ENCODE measurements at regions not wholly inside any gene's neighbourhood (a gene's known extent, or its start where the extent isn't known, plus 50 kb on each side); places are given as distances from the start of the nearest gene placed in this dataset.

DNA sequence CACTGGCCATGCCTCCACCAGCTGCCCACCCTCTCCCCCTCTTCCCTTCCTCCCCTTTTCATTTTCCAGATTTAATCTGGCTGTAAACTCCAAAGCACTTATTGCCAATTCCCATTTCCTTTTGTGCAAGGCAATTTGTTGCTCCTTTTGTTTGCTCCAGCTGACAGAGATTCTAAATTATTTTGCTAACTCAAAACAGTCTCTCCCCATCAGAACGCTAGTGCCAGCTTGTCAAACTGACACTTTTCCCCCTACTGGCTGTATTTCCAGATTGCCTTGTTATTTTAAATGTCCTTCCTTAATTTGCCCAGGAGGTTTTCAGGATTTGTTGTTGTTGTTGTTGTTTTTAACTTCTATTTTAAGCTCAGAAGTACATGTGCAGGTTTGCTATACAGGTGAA, 57.0 kb upstream of the PAK1 start:
- peak; percentile 8 for DNase-seq

DNA sequence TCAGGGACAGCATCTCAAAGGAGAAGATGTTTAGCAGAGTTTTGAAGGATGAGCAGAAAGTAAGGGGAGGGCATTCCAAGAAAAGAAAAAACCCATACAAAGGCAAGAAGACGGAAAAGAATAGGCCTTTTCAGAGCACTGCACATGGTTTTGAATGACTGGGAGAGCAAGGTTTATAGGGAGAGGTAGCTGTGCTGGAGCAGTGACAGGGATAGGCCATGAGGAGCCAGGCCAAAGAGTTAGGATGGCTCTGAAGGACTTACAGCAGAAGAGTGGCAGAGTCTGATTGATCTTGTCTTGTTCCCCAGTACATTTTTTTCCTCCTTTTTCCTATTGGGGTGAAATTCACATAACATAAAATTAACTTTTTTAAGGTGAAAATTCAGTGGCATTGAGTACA, 55.8 kb upstream of the PAK1 start:
- DNase-seq, result no peak

- no peak for DNase-seq
Observed at GRCh38 chr11:77525455-77526091, 51.7 kb upstream of the PAK1 start.

DNA sequence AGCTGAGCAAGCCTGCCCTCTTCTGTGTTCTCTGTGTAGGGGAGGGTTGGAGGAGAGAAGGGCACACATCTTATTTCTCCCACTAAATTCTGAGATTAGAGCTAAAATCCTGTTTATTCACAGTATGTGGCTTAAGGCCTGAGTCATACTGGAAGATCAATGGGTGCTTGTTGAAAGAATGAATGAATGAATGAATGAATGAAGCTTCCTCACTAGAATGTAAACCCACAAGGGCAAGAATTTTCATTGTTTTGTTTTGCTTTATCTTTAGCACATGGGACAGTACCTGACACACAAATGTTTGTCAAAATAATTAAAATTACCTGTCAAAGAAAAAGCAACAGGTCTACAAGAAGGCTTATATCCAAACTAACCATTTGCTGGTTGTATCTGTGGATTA, 50.6 kb upstream of the PAK1 start:
- DNase-seq, result no peak

DNA sequence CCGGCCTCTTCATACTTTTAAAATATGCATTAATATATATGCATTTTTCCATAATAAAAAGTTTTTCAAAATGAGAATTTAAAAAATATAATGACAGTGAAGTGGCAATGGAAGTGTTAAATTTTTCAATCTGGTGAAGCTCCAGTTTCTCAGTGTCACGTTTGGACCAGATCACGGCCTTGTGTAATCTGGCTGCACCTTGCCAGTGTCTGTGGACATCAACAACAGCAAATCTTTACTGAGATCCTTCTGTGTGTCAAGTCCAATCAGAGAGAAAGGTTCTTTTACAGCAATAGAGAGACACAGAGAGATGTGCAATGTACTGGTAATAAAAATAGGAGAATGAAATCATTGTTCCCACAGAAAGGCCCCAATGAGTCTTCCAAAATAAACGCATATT, 49.8 kb upstream of the PAK1 start:
- DNase-seq, result no peak
